HS-5 (cell line): ENCODE measurements at regions not wholly inside any gene's neighbourhood (a gene's known extent, or its start where the extent isn't known, plus 50 kb on each side); places are given as distances from the start of the nearest gene placed in this dataset.

Experiments used
- DNase-seq: peaks from one replicate; pipeline ENCODE4 v3.0.0-alpha.2; 2012; ENCODE audit warnings: low read depth

GRCh38 chr5:89929834-89930233 lies 479.7 kb downstream of the CETN3 start:
- DNase-seq, result no peak

DNA sequence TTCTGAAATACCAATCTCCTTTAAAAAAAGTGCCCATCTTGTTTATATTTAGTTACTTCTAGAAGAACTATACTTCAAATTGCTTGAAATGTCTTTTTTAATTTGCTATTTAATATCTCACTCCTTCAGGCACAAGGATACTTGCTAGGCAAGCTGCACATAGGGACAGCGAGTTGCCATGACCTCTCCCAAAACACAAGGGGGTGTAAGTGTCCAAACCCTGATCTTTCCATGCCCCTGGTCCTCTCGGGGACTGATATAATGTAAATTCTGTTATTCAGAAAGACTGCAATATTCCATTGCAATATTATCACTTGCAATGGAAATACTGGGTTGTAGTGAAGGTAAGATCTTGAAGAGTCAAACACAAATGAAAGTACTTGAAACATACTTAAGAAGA lies 480.4 kb downstream of the CETN3 start:
- no peak for DNase-seq

DNA sequence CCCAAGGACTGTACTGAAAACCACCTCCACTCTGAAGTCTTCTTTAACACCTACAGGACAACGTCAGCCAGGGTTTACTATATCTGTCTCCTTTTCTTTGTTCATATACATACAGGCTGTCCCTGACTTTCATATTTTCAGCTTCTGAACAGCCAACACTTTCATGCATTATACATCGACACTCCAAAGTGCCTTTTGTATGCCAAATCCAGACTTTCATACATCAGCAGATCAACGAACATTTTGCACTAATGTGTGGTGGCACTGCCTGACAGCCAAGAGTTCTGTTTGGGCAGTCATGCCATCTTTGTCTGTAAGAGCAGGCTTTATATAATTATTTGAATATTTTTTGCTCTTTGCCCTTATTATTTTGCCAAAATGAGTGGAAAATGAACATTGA lies 487.4 kb downstream of the CETN3 start:
- no peak for DNase-seq

DNA sequence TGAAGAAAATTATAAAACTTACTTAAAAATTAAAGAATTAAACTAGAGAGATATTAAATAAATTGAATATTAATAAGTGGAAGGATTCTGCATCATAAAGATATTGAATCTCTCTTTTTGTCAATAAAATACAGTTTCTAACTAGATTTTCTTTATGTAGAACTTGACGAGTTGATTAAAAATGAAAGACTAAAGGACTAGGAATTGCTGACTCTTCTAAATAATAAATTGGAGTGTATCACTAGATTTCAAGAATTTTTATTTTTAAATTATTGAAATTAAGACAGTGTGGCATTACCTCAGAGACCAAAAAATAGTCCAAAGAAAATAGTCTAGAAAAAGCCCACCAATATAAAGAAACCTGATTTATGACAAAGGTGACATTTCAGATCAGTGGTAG lies 492.4 kb downstream of the CETN3 start:
- DNase-seq, result no peak

DNA sequence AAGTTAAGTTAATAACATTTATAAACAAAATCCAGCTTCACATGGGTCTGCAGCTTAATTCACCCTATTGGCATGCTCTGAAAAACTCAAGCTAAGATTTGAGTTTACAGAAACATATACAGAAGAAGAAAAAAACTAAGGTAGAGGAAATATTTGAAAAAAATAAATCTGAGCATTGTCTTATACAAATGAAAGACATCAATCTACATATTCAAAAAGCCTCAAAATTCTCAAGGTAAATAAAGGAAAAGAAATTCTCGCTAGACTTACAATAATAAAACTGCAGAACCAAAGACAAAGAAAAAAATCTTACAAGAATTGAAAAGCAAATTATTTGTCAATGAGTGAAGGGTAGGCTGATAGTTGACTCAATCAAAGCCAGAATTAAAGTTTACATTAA lies 493.4 kb downstream of the CETN3 start:
- DNase-seq, result no peak

GRCh38 chr5:89908876-89909275 lies 500.7 kb downstream of the CETN3 start:
- DNase-seq, result no peak

DNA sequence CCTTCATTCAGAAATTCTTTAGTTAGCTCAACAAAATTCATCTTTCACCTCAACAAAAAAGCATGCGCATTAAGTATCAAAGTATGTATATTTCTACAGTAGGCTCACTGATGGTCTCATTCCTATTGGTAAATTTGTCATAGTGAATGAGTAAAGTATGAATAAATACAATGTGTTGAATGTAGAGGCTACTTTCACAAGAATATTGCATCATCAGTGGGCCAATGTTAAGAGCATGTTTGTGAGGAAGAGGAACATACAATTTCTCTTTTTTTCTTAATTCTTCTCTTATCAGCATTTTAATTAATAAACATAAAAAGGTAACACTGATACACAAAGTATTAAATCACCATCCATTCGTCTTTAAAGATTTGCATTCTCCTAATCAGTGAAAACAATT lies 505.1 kb downstream of the CETN3 start:
- no peak for DNase-seq

DNA sequence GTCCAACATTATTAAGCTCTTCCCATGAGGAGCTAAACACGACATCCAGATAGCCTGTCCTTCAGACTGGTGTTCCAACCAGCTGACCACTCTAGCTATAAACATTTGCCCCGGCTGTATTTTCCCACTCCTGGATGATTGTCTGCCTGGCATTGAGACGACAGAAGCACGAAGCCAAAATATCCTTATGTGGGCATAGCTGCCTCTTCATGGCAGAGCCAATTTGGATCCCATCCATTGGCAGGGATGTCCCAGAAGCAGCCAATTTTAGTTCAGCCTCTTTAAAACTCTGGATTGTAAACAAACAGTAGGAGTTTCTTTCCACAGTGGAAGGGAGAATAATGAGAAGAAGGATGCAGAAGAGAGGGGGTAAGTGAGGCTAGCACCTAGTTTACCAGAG lies 507.6 kb downstream of the CETN3 start:
- DNase-seq, result no peak

DNA sequence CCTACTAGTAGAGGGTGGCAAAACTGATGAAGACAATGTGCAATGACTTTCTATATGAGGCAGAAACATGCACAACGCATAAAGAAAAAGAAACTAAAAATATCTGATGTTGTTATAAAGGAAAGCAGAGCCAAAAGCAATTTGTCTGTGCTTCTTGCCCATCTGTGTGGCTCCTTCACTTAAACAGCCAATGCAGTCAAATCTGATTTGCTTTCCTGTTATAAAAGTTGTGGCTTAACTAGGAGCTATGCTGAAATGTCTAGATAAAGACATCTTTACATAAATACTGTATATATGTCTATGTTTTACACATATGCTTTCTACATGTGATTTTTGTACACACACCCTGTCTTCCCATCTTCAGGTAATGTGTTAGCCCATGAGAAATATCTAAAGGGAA lies 508.2 kb downstream of the CETN3 start:
- DNase-seq, result no peak

DNA sequence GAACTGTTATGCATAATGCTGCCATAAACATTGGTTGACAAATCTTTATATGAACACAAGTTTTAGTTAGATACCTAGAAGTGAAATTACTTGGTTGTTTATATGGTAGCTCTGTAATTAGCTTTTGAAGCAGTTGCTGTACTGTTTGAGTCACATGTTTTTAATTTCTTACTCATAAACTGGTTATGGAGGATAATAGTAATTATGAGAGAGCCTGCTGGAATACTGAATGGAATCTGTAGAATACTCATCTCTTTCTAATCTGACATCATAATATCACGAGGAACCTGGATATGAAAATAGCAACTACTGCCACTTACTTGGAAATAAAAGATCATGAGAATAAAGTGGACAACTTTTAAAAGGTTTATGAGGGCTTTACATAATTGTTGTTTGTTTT lies 509.2 kb downstream of the CETN3 start:
- DNase-seq, result no peak

- DNase-seq, result no peak
These were observed 510.0 kb downstream of the CETN3 start for GRCh38 chr5:89899559-89899958.

DNA sequence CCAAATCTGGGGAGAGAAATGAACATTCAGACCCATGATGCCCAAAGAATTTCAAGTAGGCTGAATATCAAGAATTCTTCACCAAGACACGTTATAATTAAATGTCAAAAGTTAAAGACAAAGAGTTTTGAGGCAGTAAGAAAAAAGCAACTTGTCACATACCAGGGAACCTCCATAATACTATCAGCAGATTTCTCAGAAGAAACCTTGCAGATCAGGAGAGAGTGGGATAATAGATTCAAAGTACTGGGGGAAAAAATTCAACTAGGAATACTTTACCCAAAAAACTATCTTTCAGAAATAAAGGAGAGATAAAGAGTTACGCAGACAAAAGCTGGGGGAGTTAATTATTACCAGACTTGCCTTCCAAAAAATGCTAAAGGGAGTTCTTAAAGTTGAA lies 516.0 kb downstream of the CETN3 start:
- no peak for DNase-seq

DNA sequence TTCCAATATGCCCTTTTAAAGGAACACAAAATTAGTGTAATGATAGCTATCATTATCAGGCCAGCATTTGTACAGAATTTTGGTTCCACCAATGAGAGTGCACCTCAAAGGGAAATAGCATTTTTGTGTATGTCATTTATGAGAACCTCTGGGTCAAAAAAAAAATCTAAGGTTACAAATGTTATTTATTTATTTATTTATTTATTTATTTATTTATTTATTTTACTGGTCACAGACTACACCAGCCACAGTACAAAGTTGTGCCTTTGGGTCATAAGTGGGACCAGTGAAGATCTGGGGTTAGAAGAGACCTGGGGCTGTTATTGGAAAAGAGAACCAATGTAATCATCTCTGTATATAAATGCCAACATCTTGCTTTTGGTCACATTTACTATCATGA lies 523.9 kb downstream of the CETN3 start:
- DNase-seq, result no peak

- DNase-seq, result no peak
These were observed 525.6 kb downstream of the CETN3 start for GRCh38 chr5:89883967-89884366.

- DNase-seq, result peak; percentile 43
These were observed 531.1 kb downstream of the CETN3 start for GRCh38 chr5:89878140-89879132.

DNA sequence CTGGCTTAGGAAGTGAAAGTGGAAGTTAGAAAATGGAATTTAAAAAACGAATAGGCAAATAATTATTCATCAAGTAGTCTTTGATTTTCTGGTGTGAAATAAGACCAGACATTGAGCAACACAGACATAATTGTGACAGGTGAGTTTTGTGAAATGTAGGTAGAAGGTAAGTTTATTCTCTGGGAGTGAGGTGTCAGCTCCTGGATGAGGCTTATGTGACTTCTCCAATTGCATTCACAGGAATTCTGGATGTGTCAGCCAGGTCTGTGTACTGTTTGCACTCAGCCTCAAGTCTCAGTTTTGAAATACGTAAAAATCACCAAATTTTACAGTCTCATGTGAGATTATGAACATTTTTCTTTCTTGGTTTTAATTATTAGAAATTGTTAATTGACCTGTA lies 537.6 kb downstream of the CETN3 start:
- DNase-seq, result no peak

DNA sequence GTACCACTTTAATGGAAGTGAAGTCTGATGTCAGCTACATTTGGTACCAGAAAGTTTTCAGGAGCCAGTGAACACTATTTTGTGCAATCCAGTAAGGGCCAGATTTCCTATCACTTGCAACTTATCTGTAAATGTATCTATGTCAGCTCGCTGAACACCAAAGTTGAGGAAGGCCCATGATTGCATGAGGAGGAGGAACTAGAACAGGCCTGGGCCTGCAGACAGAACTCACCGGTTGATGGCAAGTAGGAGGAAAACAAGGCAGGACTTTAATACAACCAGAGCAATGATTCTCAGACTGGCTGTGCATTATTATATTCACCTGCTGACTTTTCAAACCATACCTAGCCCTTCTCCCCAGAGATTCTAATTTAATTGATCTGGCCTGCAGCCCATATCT lies 540.2 kb downstream of the CETN3 start:
- DNase-seq, result no peak

GRCh38 chr5:89866410-89866809 lies 543.1 kb downstream of the CETN3 start:
- DNase-seq, result no peak

DNA sequence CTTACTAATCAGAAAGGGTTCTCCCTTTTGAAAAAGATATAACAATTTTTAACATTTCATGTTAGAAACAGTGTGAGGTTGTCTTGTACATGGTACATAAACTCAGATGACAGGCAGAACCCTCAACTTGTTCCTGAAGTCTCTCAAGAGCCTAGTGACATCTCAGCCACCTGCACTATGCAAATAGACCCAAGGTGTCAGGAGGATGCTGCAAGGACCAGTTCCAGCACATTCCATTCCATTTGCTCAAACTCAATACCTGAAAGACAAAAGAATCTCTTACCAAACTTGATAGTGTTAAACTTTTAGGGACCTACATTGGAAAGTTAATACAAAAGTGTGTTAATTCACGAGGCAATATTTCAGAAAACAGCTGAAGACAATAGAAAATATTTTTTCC lies 544.6 kb downstream of the CETN3 start:
- no peak for DNase-seq

DNA sequence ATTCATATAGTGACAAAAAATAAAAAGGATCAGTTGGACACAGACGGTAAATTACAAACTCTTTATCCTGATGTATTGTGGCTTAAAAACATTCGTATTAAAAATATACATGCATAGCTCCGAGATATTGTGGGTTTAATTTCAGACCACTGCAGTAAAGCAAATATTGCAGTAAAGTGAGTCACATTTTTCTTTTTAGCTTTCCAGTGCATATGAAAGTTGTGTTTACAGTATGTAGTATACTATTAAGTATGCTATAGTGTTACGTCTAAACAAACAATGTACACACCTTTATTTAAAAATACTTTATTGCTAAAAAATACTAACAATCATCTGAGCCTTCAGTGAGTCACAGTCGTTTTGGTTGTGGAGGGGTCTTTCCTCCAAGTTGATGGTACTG lies 551.8 kb downstream of the CETN3 start:
- DNase-seq, result no peak

GRCh38 chr5:89855417-89855816 lies 554.1 kb downstream of the CETN3 start:
- DNase-seq, result no peak

DNA sequence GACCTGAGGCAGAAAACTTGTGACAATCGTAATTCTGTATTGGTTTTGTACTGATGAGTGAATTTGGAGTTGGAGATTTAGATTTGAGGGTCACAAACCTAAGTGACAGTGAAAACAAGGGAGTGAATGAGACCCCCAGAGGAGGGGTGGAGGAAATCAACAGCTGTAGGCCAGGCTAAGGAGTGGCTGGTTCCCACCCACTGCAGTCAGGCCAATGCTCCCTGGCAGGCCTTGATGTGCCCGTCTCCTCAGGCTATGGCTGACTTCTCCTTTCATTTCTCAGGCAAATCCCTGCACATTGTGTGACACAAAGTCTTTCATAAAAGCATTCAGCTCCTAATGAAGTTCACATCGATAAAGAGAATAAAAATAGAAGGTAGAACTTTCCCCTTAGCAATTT lies 557.6 kb downstream of the CETN3 start:
- no peak for DNase-seq

DNA sequence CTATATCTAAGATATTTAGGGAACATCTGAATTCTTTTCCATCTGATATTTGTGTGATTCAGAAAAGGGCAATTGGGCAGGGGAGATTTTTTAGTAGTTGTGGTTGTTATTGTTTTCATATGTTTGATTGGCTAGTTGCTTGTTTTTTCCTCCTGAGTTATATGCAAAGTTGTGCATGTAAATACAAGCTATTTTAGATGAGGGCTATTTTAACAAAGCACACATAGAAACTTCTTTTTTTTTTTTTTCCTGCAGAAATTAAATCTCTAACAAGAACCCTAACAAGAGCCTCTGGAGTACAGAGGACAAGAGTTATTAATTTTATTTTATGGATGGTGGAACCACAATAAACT lies 559.1 kb downstream of the CETN3 start:
- DNase-seq, result no peak

DNA sequence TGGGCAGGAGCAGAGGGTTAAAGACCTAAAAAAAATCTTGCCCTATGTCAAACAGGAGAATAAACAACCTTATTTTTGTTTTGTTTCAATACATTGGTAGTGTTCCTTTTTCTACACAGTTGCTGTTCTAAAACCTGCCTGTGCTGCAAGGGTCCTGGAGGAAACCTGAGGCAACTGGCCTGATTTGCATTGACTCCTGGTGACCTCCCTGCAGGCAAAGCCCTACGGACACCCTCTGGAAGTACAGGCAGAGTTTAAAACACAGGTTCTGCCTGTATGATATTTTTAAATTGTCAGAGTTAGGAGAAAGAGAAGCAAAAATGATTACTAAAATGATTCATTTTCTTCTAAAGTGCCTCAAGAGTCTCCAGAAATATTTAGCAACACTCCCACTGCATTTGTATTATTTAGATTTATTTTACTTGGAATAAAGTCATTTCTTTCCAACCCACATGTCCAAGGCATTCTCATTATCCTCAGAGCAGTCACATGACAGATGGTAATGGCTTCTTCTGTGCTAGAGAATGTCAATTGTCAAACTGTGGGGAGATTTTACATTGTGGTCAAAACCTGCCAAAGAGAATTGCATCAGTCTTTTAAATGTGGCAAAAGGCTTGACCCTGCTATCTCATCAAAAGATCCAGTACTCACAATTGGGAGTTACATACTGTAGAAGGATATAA lies 559.6 kb downstream of the CETN3 start:
- no peak for DNase-seq
